Chondrocyte (in vitro differentiated cells): ENCODE measurements at regions not wholly inside any gene's neighbourhood (a gene's known extent, or its start where the extent isn't known, plus 50 kb on each side); places are given as distances from the start of the nearest gene placed in this dataset.
"Not testable (repeated sequence)": the region's sequence is repeated elsewhere in the genome, so short reads cannot be mapped to it uniquely, and the experiment has no call there.

ENCODE experiments used
- DNase-seq: peaks from one replicate; pipeline ENCODE4 v3.0.0; 2021; ENCODE audit warnings: mixed read lengths, low spot score
- H3K27ac Mint-ChIP-seq: one replicate; pipeline ENCODE4 v1.8.0; 2021; ENCODE audit warnings: mild to moderate bottlenecking, moderate library complexity, mixed read lengths; ENCODE audit not compliant: unreplicated experiment
- H3K27me3 Mint-ChIP-seq: 2 replicates; pipeline ENCODE4 v1.8.0; 2021; ENCODE audit warnings: low read depth, mixed read lengths
- H3K36me3 Mint-ChIP-seq: 2 replicates; pipeline ENCODE4 v1.8.0; 2021; ENCODE audit warnings: low read depth, mixed read lengths
- H3K4me1 Mint-ChIP-seq: 2 replicates; pipeline ENCODE4 v1.8.0; 2021; ENCODE audit warnings: low read depth, mild to moderate bottlenecking, mixed read lengths
- H3K4me3 Mint-ChIP-seq: one replicate; pipeline ENCODE4 v1.8.0; 2021; ENCODE audit warnings: mild to moderate bottlenecking, moderate library complexity, mixed read lengths; ENCODE audit not compliant: unreplicated experiment
- H3K9me3 Mint-ChIP-seq: 2 replicates; pipeline ENCODE4 v1.8.0; 2021; ENCODE audit warnings: low read depth, mixed read lengths
- CTCF ChIP-seq: fragments of 200-600 bp; sonication (generic); IDR thresholded peaks from 2 replicates; pipeline ENCODE4 v1.5.0; 2021; ENCODE audit warnings: antibody characterized with exemption, mild to moderate bottlenecking, moderate library complexity

GRCh38 chr4:53847965-53848364 is 216.4 kb downstream of the CHIC2 start:
- Mint-ChIP-seq H3K27ac (no peak overlapping the region), H3K9me3 (no peaks in the 10 kb centered on the region), H3K4me1 (peaks cover 20% of the 10 kb centered on the region), H3K27me3 (no peaks in the 10 kb centered on the region), H3K36me3 (no peaks in the 10 kb centered on the region), H3K4me3 (no peak overlapping the region)
- no peak for TF ChIP-seq CTCF
- DNase-seq: no peak

DNA sequence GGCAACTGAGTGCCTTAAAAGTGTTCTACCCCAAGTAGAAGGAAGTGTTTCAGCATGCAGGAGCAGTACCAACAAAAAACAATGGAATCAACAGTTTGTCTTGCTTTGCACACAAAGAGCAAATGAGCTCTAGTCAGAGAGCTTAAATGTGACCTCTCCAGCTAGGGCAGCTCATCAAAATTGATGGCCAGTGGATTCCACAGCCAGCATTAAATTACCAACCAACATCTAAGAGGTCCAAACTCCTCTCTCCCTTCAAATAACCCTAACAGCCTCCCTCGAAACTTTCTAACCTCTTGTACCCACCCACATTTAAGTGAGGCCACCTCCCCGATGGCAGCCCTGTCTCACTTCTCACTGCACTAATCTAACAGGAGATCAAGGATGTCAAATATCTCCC is 219.9 kb downstream of the CHIC2 start:
- H3K27me3 Mint-ChIP-seq: no peaks in the 10 kb centered on the region
- H3K27ac Mint-ChIP-seq: no peak overlapping the region
- H3K36me3 Mint-ChIP-seq: no peaks in the 10 kb centered on the region

GRCh38 chr4:53844133-53844532 is 220.3 kb downstream of the CHIC2 start:
- Mint-ChIP-seq H3K27me3 (no peaks in the 10 kb centered on the region), H3K9me3 (no peaks in the 10 kb centered on the region), H3K36me3 (no peaks in the 10 kb centered on the region), H3K4me1 (peaks cover 12% of the 10 kb centered on the region), H3K4me3 (no peak overlapping the region), H3K27ac (no peak overlapping the region)
- TF ChIP-seq CTCF: no peak
- no peak for DNase-seq

More for the DNA sequence above, 219.9 kb downstream of the CHIC2 start:
- Mint-ChIP-seq H3K4me3 (no peak overlapping the region), H3K4me1 (peaks cover 12% of the 10 kb centered on the region), H3K9me3 (no peaks in the 10 kb centered on the region)
- no peak for DNase-seq
- no peak for TF ChIP-seq CTCF

DNA sequence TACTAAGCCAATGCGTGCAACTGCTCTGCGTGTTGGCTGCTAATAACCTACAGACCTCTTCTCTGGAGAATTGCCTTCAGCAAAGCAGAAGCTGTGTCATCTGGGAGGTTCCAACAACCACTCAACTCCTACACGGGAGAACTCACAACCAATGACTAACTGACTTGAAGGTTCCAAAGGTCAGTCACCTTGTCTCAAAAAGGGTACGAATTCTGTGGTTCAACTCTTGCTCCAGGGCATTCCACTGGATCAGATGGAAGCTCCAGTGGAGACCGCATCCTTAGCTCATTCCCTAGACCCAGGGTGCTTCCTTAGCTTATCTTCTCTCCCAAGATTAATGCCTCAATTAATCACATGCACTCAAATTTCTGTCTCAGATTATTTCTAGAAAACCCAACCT is 222.7 kb downstream of the CHIC2 start:
- Mint-ChIP-seq H3K4me1 (peaks cover 12% of the 10 kb centered on the region), H3K4me3 (no peak overlapping the region), H3K27ac (no peak overlapping the region), H3K9me3 (peaks cover 14% of the 10 kb centered on the region), H3K36me3 (peaks cover 3% of the 10 kb centered on the region), H3K27me3 (no peaks in the 10 kb centered on the region)
- TF ChIP-seq CTCF: no peak
- no peak for DNase-seq

DNA sequence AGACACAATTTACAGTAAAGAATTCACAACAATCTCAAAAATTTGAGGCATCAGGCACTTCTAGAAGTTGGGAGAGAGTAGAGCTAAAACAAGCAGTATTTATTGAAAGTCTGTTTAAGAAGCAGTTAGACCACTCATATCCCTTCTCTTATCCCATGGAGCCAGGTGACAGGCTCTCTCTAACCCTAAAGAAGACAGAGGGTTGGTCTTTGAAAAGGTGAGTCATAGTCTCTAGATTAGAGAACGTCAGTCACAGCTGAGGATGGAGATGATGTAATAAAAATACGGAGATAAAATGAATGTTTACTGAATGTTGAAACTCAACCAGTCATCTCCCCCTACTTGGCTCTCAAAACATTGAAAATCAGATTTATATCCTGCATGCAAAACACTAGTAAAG is 223.8 kb downstream of the CHIC2 start:
- no peak for TF ChIP-seq CTCF
- H3K9me3 Mint-ChIP-seq: peaks cover 21% of the 10 kb centered on the region
- no peaks in the 10 kb centered on the region for H3K27me3 Mint-ChIP-seq
- H3K27ac Mint-ChIP-seq: no peak overlapping the region
- peaks cover 6% of the 10 kb centered on the region for H3K36me3 Mint-ChIP-seq
- peaks cover 12% of the 10 kb centered on the region for H3K4me1 Mint-ChIP-seq
- no peak for DNase-seq
- no peak overlapping the region for H3K4me3 Mint-ChIP-seq

DNA sequence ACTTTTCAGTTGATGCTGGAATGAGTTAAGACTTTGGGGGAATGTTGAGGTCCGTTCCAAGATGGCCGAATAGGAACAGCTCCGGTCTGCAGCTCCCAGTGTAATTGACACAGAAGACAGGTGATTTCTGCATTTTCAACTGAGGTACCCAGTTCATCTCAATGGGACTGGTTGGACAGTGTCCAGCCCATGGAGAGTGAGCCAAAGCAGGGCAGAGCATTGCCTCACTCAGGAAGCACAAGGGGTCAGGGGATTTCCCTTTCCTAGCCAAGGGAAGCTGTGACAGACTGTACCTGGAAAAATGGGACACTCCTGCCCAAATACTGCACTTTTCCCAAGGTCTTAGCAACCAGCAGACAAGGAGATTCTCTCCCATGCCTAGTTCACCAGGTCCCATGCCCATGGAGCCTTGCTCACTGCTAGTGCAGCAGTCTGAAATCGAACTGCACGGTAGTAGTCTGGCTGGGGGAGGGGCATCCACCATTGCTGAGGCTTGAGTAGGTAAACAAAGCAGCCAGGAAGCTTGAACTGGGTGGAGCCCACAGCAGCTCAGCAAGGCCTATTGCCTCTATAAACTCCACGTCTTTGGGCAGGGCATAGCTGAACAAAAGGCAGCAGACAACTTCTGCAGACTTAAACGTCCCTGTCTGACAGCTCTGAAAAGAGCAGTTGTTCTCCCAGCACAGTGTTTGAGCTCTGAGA is 231.0 kb downstream of the CHIC2 start:
- not testable (repeated sequence) for H3K27ac Mint-ChIP-seq, H3K36me3 Mint-ChIP-seq, DNase-seq, H3K4me3 Mint-ChIP-seq, H3K4me1 Mint-ChIP-seq, H3K27me3 Mint-ChIP-seq
- peaks cover 25% of the 10 kb centered on the region for H3K9me3 Mint-ChIP-seq
